H1 (cell line): ENCODE measurements at regions not wholly inside any gene's neighbourhood (a gene's known extent, or its start where the extent isn't known, plus 50 kb on each side); places are given as distances from the start of the nearest gene placed in this dataset.

ENCODE experiments used
- CTCF ChIA-PET: fragments of 300-600 bp; sonication (Branson Sonifier 250); formaldehyde crosslinking; loops from one replicate; lab custom pipeline; 2021; ENCODE audit not compliant: partially characterized antibody; lab: Charles Lee
- POLR2A ChIA-PET: fragments of 300-600 bp; sonication (Branson Sonifier 250); formaldehyde crosslinking; loops from one replicate; lab custom pipeline; 2021; ENCODE audit warnings: inconsistent platforms; ENCODE audit not compliant: partially characterized antibody; lab: Charles Lee
- DNase-seq, 2 experiments: peaks; one replicate each; pipeline versions ENCODE4 v3.0.0 to v3.0.0-alpha.2; 2010 to 2022; ENCODE audit warnings: low spot score in 2 of 2, low read depth in 1 of 2, mixed read lengths in 1 of 2
- FAIRE-seq: peaks from 2 replicates; lab custom pipeline; 2011; peaks lifted over from hg19 to GRCh38; lab: Jason Lieb, UNC
- H2AFZ ChIP-seq: 2 replicates; pipeline ENCODE4 v1.8.1; 2012; ENCODE audit warnings: low read length, inconsistent platforms
- H2AK5ac ChIP-seq: 2 replicates; pipeline ENCODE4 v1.6.1; 2013; ENCODE audit warnings: low read depth, low read length
- H2BK120ac ChIP-seq: replicated peaks from 2 replicates; pipeline ENCODE3; 2013; ENCODE audit warnings: low read depth, low read length, inconsistent platforms
- H2BK12ac ChIP-seq: 2 replicates; pipeline ENCODE4 v1.6.1; 2013; ENCODE audit warnings: low read depth, low read length
- H2BK15ac ChIP-seq: 2 replicates; pipeline ENCODE4 v1.6.1; 2013; ENCODE audit warnings: low read length
- H2BK20ac ChIP-seq: 2 replicates; pipeline ENCODE4 v1.6.1; 2013; ENCODE audit warnings: low read length
- H2BK5ac ChIP-seq: 2 replicates; pipeline ENCODE4 v1.6.1; 2013; ENCODE audit warnings: low read depth, low read length
- H3K14ac ChIP-seq: 2 replicates; pipeline ENCODE4 v1.6.1; 2013; ENCODE audit warnings: inconsistent platforms; ENCODE audit not compliant: insufficient read length
- H3K18ac ChIP-seq: 2 replicates; pipeline ENCODE4 v1.6.1; 2013; ENCODE audit warnings: low read length; ENCODE audit errors: extremely low read depth
- H3K23ac ChIP-seq: 2 replicates; pipeline ENCODE4 v1.6.1; 2013; ENCODE audit warnings: inconsistent platforms; ENCODE audit not compliant: insufficient read length
- H3K23me2 ChIP-seq: 2 replicates; pipeline ENCODE4 v1.6.1; 2013; ENCODE audit warnings: low read depth, low read length
- H3K27ac ChIP-seq: 2 replicates; pipeline ENCODE4 v1.6.1; 2011; ENCODE audit warnings: low read depth, low read length, inconsistent platforms
- H3K27me3 ChIP-seq, 4 experiments: replicated peaks in 1 of 4; 1 replicate in 1 of 4; 2 replicates in 3 of 4; pipeline versions ENCODE4 v1.6.1 to v1.8.1; 2011 to 2013; ENCODE audit warnings: low read length in 3 of 4, mild to moderate bottlenecking in 3 of 4, inconsistent platforms in 2 of 4, mixed read lengths in 2 of 4, moderate library complexity in 1 of 4; ENCODE audit not compliant: control insufficient read depth in 3 of 4, insufficient read depth in 3 of 4; ENCODE audit errors: extremely low read depth in 1 of 4
- H3K36me3 ChIP-seq, 4 experiments: 2 replicates each; pipeline versions ENCODE4 v1.6.1 to v1.8.1; 2011 to 2013; ENCODE audit warnings: mild to moderate bottlenecking in 4 of 4, low read length in 3 of 4, moderate library complexity in 2 of 4, control low read depth in 1 of 4, inconsistent platforms in 1 of 4; ENCODE audit not compliant: insufficient read depth in 4 of 4, control insufficient read depth in 2 of 4
- H3K4ac ChIP-seq: replicated peaks from 2 replicates; pipeline ENCODE3; 2013; ENCODE audit warnings: low read length, low read depth, mixed read lengths, inconsistent platforms; ENCODE audit not compliant: insufficient read length
- H3K4me1 ChIP-seq, 4 experiments: replicated peaks in 1 of 4; 1 replicate in 1 of 4; 2 replicates in 3 of 4; pipeline versions ENCODE4 v1.6.1 to v1.8.1; 2011 to 2013; ENCODE audit warnings: low read length in 3 of 4, inconsistent platforms in 2 of 4, mixed read lengths in 1 of 4; ENCODE audit not compliant: insufficient read depth in 4 of 4, control insufficient read depth in 3 of 4
- H3K4me2 ChIP-seq, 2 experiments: 2 replicates each; pipeline versions ENCODE4 v1.6.1 to v1.8.1; 2011 to 2013; ENCODE audit warnings: low read depth in 2 of 2, low read length in 2 of 2, control low read depth in 1 of 2, inconsistent platforms in 1 of 2, mild to moderate bottlenecking in 1 of 2; ENCODE audit not compliant: insufficient read depth in 1 of 2
- H3K4me3 ChIP-seq, 4 experiments: fragments of 200-600, 300-600 bp in 1 of 4; sonication (generic), shearing (Covaris generic), sonication (Bioruptor Twin) in 1 of 4; 2 replicates each; pipeline versions ENCODE4 v1.5.1 to v1.8.1; 2011 to 2016; ENCODE audit warnings: low read length in 4 of 4, low read depth in 3 of 4, control low read depth in 2 of 4, inconsistent platforms in 2 of 4, mild to moderate bottlenecking in 2 of 4, mixed read lengths in 1 of 4, moderate library complexity in 1 of 4; ENCODE audit not compliant: insufficient read depth in 2 of 4; ENCODE audit errors: extremely low read depth in 1 of 4
- H3K56ac ChIP-seq: replicated peaks from 2 replicates; pipeline ENCODE3; 2013; ENCODE audit warnings: low read depth, mild to moderate bottlenecking, mixed read lengths, low read length, inconsistent platforms; ENCODE audit not compliant: insufficient read length
- H3K79me1 ChIP-seq: 2 replicates; pipeline ENCODE4 v1.6.1; 2013; ENCODE audit warnings: low read depth, low read length, control low read depth
- H3K79me2 ChIP-seq, 2 experiments: 2 replicates each; pipeline versions ENCODE4 v1.6.1 to v1.8.1; 2012 to 2013; ENCODE audit warnings: low read length in 2 of 2, mild to moderate bottlenecking in 2 of 2, inconsistent platforms in 1 of 2; ENCODE audit not compliant: insufficient read depth in 2 of 2, control insufficient read depth in 1 of 2
- H3K9ac ChIP-seq, 4 experiments: replicated peaks in 1 of 4; 1 replicate in 1 of 4; 2 replicates in 3 of 4; pipeline versions ENCODE4 v1.6.1 to v1.8.1; 2011 to 2013; ENCODE audit warnings: low read depth in 3 of 4, low read length in 3 of 4, control low read depth in 2 of 4, mild to moderate bottlenecking in 2 of 4, moderate library complexity in 2 of 4, inconsistent platforms in 1 of 4; ENCODE audit errors: extremely low read depth in 1 of 4
- H3K9me3 ChIP-seq, 2 experiments: 2 replicates each; pipeline versions ENCODE4 v1.6.1 to v1.8.1; 2012 to 2013; ENCODE audit warnings: mild to moderate bottlenecking in 2 of 2, moderate library complexity in 2 of 2, control low read depth in 1 of 2, inconsistent platforms in 1 of 2, low read depth in 1 of 2, low read length in 1 of 2, mixed read lengths in 1 of 2; ENCODE audit not compliant: insufficient read depth in 2 of 2
- H4K20me1 ChIP-seq, 2 experiments: replicated peaks in 1 of 2; 2 replicates each; pipeline versions ENCODE3 to v1.8.1; 2011 to 2013; ENCODE audit warnings: inconsistent platforms in 2 of 2, low read length in 2 of 2, mild to moderate bottlenecking in 1 of 2; ENCODE audit not compliant: insufficient read depth in 2 of 2, control insufficient read depth in 1 of 2
- H4K5ac ChIP-seq: 2 replicates; pipeline ENCODE4 v1.6.1; 2013; ENCODE audit warnings: low read length, low read depth, mixed read lengths, inconsistent platforms; ENCODE audit not compliant: insufficient read length
- H4K8ac ChIP-seq: 2 replicates; pipeline ENCODE4 v1.8.0; 2013; ENCODE audit warnings: mild to moderate bottlenecking, moderate library complexity, low read length, inconsistent platforms; ENCODE audit not compliant: insufficient read depth; ENCODE audit errors: extremely low read depth
- H4K91ac ChIP-seq: replicated peaks from 2 replicates; pipeline ENCODE3; 2013; ENCODE audit warnings: low read length, mixed read lengths, inconsistent platforms; ENCODE audit not compliant: insufficient read length
- ASH2L ChIP-seq: fragments of 200-600, 300-600 bp; sonication (generic); IDR thresholded peaks from one replicate; pipeline ENCODE4 v1.7.1; 2017; ENCODE audit warnings: low read length
- HDAC2 ChIP-seq, 2 experiments: fragments of 300-600 bp in 1 of 2; sonication (generic) in 1 of 2; IDR thresholded peaks; 2 replicates each; pipeline ENCODE4 v1.6.1; 2011 to 2012; ENCODE audit warnings: low read depth in 2 of 2, low read length in 2 of 2, mild to moderate bottlenecking in 2 of 2, moderate library complexity in 2 of 2, borderline replicate concordance in 1 of 2, inconsistent platforms in 1 of 2
- MAFK ChIP-seq: IDR thresholded peaks from 2 replicates; pipeline ENCODE4 v1.6.1; 2012; ENCODE audit warnings: low read depth, mild to moderate bottlenecking, improper control_type of control experiment, low read length
- POLR2A ChIP-seq, 2 experiments: IDR thresholded peaks; 1 replicate in 1 of 2; 2 replicates in 1 of 2; pipeline ENCODE4 v1.6.1; 2011; ENCODE audit warnings: low read depth in 2 of 2, low read length in 2 of 2, mild to moderate bottlenecking in 2 of 2; ENCODE audit errors: control extremely low read depth in 1 of 2
- SIN3A ChIP-seq, 2 experiments: IDR thresholded peaks in 1 of 2; conservative IDR thresholded peaks in 1 of 2; 2 replicates each; pipeline ENCODE4 v1.6.1; 2011 to 2012; ENCODE audit warnings: low read length in 2 of 2, improper control_type of control experiment in 1 of 2, low read depth in 1 of 2, mild to moderate bottlenecking in 1 of 2
- TAF1 ChIP-seq: IDR thresholded peaks from 2 replicates; pipeline ENCODE4 v1.6.1; 2011; ENCODE audit warnings: mild to moderate bottlenecking, low read depth, low read length
- ZNF274 ChIP-seq: IDR thresholded peaks from 2 replicates; pipeline ENCODE4 v1.7.0; 2012; ENCODE audit warnings: low read length, borderline replicate concordance; ENCODE audit errors: extremely low read depth
- WGBS, 2 experiments: shearing (Covaris generic) in 1 of 2; methylation state at CpG; one replicate each; pipeline versions ENCODE4 v1.1.6 to v1.1.7; 2013 to 2015; ENCODE audit warnings: low lambda C conversion rate in 2 of 2, mixed read lengths in 2 of 2, inconsistent platforms in 1 of 2, low coverage in 1 of 2, missing lambda C conversion rate in 1 of 2; ENCODE audit not compliant: insufficient replicate concordance in 2 of 2, insufficient coverage in 1 of 2, insufficient read length in 1 of 2; ENCODE audit errors: extremely low coverage in 1 of 2, missing lambda C conversion rate in 1 of 2; 5-methylcytosine and 5-hydroxymethylcytosine counted together

DNA sequence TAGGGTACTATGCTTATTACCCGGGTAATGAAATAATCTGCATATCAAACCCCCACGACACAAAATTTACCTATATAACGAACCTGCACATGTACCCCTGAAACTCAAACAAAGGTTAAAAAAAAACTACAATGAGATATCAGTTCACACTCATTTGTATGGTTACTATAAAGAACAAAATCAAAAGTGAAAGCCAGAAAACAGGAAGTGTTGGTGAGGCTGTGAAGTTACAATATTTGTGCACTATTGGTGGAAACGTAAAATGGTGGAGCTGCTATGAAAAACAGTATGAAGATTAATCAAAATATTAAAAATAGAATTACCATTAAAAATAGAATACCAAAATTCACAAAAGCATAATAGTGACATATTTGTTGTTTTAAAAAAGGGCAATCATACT is 128.9 kb downstream of the ZIC1 start:
- H4K8ac ChIP-seq, result no peak overlapping the region
- no peaks in the 10 kb centered on the region for H3K79me1 ChIP-seq
- DNase-seq (no peak), FAIRE-seq (no peak)
- no peak overlapping the region for H3K4ac ChIP-seq
- H3K56ac ChIP-seq, result no peak overlapping the region
- H2BK120ac ChIP-seq, result no peak overlapping the region
- H3K79me2 ChIP-seq, result no peaks in the 10 kb centered on the region
- ChIA-PET CTCF (no interaction called here), POLR2A (no interaction called here)
- no peak overlapping the region for H3K4me2 ChIP-seq
- H2BK15ac ChIP-seq, result no peak overlapping the region
- no peak for TF ChIP-seq MAFK
- no peak for TF ChIP-seq ZNF274
- no peak for TF ChIP-seq POLR2A (IDR thresholded peaks at IDR 0.05; ENCODE audit: control extremely low read depth in 1 of 2, low read depth in 2 of 2, low read length in 2 of 2)
- no peak for TF ChIP-seq SIN3A (conservative IDR thresholded peaks at IDR 0.05 in 1 of 2, IDR thresholded peaks at IDR 0.05 in 1 of 2; ENCODE audit: low read depth in 1 of 2, low read length in 2 of 2)
- no peak for TF ChIP-seq HDAC2 (IDR thresholded peaks at IDR 0.05; ENCODE audit: borderline replicate concordance in 1 of 2, low read depth in 2 of 2, low read length in 2 of 2)
- no peak for TF ChIP-seq ASH2L
- no peak for TF ChIP-seq TAF1
- H3K27ac ChIP-seq, result no peak overlapping the region
- H3K23ac ChIP-seq, result no peak overlapping the region
- H3K27me3 ChIP-seq, result no peaks in the 10 kb centered on the region
- H2BK12ac ChIP-seq, result no peak overlapping the region
- H3K18ac ChIP-seq, result no peak overlapping the region
- H3K4me3 ChIP-seq, result no peak overlapping the region
- H4K91ac ChIP-seq, result no peak overlapping the region
- no peak overlapping the region for H3K14ac ChIP-seq
- H2AK5ac ChIP-seq, result no peak overlapping the region
- no peaks in the 10 kb centered on the region for H3K4me1 ChIP-seq
- H2BK5ac ChIP-seq, result no peak overlapping the region
- H2BK20ac ChIP-seq, result no peak overlapping the region
- H3K9me3 ChIP-seq, result no peaks in the 10 kb centered on the region
- H4K5ac ChIP-seq, result no peak overlapping the region
- no peaks in the 10 kb centered on the region for H3K36me3 ChIP-seq
- H3K23me2 ChIP-seq, result no peaks in the 10 kb centered on the region
- no peaks in the 10 kb centered on the region for H4K20me1 ChIP-seq
- 89% methylated on average over 4 of the region's 4 CpGs; no CpG with 5 or more reads in 1 of the 2 experiments for WGBS, 2 experiments
- H3K9ac ChIP-seq, result no peak overlapping the region
- no peak overlapping the region for H2AFZ ChIP-seq
